ENCODE measurements at regions not wholly inside any gene's neighbourhood (a gene's known extent, or its start where the extent isn't known, plus 50 kb on each side); places are given as distances from the start of the nearest gene placed in this dataset.

DNA sequence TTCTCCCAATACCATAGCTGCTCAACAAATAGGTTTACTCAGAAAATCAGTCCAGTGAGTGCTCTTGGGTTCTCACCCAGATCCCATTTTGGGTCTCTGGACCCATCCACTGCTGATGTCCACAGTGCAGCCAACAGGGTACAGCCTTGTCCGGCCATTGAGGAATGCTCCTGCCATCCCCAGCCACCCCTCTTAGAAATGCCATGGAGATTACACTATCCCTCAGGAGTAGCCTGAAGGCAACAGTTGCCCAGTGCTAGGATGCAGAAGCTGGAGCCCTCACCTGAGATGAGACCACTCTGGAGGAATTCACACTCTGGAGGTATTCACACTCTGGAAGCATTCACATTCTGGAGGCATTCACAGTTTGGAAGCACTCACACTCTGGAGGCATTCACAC, 958.8 kb upstream of the TMEM132C start:
- Histone ChIP-seq H3K27me3 (ENCODE audit: insufficient read depth, low read depth, low read length) (no peaks in the 10 kb centered on the region), H3K4me3 (ENCODE audit: low read length) (no peak overlapping the region), H3K79me2 (replicated peaks; ENCODE audit: insufficient read depth, low read length) (no peaks in the 10 kb centered on the region), H3K4me2 (ENCODE audit: low read length) (no peak overlapping the region), H3F3A (ENCODE audit: insufficient read depth, low read length, poor library complexity, severe bottlenecking) (no peaks in the 10 kb centered on the region), H4K20me1 (ENCODE audit: insufficient read depth) (no peaks in the 10 kb centered on the region), H2AFZ (ENCODE audit: low read depth, low read length) (no peak overlapping the region), H3K9me3 (ENCODE audit: low read length) (no peaks in the 10 kb centered on the region), H3K9ac (ENCODE audit: low read length) (no peak overlapping the region), H3K9me2 (ENCODE audit: insufficient read depth, low read length) (no peaks in the 10 kb centered on the region), H3K36me3 (ENCODE audit: insufficient read depth, low read length) (no peaks in the 10 kb centered on the region), H3K27ac (ENCODE audit: low read length) (no peak overlapping the region)
- no peak for TF ChIP-seq EZH2 (IDR thresholded peaks at IDR 0.05; ENCODE audit: borderline replicate concordance, insufficient read depth, low read length, poor library complexity, severe bottlenecking)
- TF ChIP-seq EP300 (conservative IDR thresholded peaks at IDR 0.05; ENCODE audit: poor library complexity, severe bottlenecking), result no peak
- TF ChIP-seq TAF1 (IDR thresholded peaks at IDR 0.05; ENCODE audit: low read depth), result no peak
- TF ChIP-seq SMC3 (conservative IDR thresholded peaks at IDR 0.05; ENCODE audit: poor library complexity), result no peak
- TF ChIP-seq, protein P1, sequence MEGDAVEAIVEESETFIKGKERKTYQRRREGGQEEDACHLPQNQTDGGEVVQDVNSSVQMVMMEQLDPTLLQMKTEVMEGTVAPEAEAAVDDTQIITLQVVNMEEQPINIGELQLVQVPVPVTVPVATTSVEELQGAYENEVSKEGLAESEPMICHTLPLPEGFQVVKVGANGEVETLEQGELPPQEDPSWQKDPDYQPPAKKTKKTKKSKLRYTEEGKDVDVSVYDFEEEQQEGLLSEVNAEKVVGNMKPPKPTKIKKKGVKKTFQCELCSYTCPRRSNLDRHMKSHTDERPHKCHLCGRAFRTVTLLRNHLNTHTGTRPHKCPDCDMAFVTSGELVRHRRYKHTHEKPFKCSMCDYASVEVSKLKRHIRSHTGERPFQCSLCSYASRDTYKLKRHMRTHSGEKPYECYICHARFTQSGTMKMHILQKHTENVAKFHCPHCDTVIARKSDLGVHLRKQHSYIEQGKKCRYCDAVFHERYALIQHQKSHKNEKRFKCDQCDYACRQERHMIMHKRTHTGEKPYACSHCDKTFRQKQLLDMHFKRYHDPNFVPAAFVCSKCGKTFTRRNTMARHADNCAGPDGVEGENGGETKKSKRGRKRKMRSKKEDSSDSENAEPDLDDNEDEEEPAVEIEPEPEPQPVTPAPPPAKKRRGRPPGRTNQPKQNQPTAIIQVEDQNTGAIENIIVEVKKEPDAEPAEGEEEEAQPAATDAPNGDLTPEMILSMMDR (IDR thresholded peaks at IDR 0.05; ENCODE audit: poor library complexity, severe bottlenecking), result no peak
- TF ChIP-seq MXI1 (conservative IDR thresholded peaks at IDR 0.05; ENCODE audit: poor library complexity, severe bottlenecking), result no peak
- no peak for TF ChIP-seq RAD21 (conservative IDR thresholded peaks at IDR 0.05)
- no peak for TF ChIP-seq POLR2AphosphoS5 (IDR thresholded peaks at IDR 0.05)
- TF ChIP-seq, protein P2, sequence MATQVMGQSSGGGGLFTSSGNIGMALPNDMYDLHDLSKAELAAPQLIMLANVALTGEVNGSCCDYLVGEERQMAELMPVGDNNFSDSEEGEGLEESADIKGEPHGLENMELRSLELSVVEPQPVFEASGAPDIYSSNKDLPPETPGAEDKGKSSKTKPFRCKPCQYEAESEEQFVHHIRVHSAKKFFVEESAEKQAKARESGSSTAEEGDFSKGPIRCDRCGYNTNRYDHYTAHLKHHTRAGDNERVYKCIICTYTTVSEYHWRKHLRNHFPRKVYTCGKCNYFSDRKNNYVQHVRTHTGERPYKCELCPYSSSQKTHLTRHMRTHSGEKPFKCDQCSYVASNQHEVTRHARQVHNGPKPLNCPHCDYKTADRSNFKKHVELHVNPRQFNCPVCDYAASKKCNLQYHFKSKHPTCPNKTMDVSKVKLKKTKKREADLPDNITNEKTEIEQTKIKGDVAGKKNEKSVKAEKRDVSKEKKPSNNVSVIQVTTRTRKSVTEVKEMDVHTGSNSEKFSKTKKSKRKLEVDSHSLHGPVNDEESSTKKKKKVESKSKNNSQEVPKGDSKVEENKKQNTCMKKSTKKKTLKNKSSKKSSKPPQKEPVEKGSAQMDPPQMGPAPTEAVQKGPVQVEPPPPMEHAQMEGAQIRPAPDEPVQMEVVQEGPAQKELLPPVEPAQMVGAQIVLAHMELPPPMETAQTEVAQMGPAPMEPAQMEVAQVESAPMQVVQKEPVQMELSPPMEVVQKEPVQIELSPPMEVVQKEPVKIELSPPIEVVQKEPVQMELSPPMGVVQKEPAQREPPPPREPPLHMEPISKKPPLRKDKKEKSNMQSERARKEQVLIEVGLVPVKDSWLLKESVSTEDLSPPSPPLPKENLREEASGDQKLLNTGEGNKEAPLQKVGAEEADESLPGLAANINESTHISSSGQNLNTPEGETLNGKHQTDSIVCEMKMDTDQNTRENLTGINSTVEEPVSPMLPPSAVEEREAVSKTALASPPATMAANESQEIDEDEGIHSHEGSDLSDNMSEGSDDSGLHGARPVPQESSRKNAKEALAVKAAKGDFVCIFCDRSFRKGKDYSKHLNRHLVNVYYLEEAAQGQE (IDR thresholded peaks at IDR 0.05; ENCODE audit: borderline replicate concordance), result no peak

DNA sequence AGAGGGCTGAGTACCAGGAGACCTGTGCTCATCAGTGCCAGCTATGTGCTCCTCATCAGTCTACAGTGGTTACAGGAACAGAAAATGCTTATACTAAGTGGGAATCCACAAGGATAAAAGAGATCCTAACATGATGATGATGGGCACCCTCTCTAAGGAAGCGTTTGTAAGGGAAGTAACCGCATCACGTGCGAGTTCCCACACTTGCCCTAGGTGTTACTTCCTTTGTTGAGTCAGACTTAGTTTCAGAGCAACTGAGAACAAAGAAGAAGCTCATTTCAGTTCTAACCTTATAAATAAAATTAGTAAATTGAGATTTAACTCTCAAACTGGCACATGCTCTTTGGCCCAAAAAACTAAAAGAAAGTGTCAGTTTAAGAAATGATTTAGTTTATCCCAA, 956.4 kb upstream of the TMEM132C start:
- no peak overlapping the region for H3K9ac ChIP-seq (ENCODE audit: low read length)
- H3K9me2 ChIP-seq (ENCODE audit: insufficient read depth, low read length), result no peaks in the 10 kb centered on the region
- H3K4me3 ChIP-seq (ENCODE audit: low read length), result no peak overlapping the region
- no peaks in the 10 kb centered on the region for H4K20me1 ChIP-seq (ENCODE audit: insufficient read depth)
- H3K27me3 ChIP-seq (ENCODE audit: insufficient read depth, low read depth, low read length), result no peaks in the 10 kb centered on the region
- no peak overlapping the region for H3K4me2 ChIP-seq (ENCODE audit: low read length)
- peaks cover 6% of the 10 kb centered on the region for H3K9me3 ChIP-seq (ENCODE audit: low read length)
- H3K36me3 ChIP-seq (ENCODE audit: insufficient read depth, low read length), result no peaks in the 10 kb centered on the region
- no peak overlapping the region for H2AFZ ChIP-seq (ENCODE audit: low read depth, low read length)
- TF ChIP-seq POLR2AphosphoS5 (IDR thresholded peaks at IDR 0.05), result no peak
- no peak for TF ChIP-seq SMC3 (conservative IDR thresholded peaks at IDR 0.05; ENCODE audit: poor library complexity)
- TF ChIP-seq, protein P1 (IDR thresholded peaks at IDR 0.05; ENCODE audit: poor library complexity, severe bottlenecking), result no peak
- TF ChIP-seq RAD21 (conservative IDR thresholded peaks at IDR 0.05), result no peak
- TF ChIP-seq, protein P2 (IDR thresholded peaks at IDR 0.05; ENCODE audit: borderline replicate concordance), result no peak
- TF ChIP-seq EZH2 (IDR thresholded peaks at IDR 0.05; ENCODE audit: borderline replicate concordance, insufficient read depth, low read length, poor library complexity, severe bottlenecking), result no peak
- TF ChIP-seq EP300 (conservative IDR thresholded peaks at IDR 0.05; ENCODE audit: poor library complexity, severe bottlenecking), result no peak
- no peak for TF ChIP-seq TAF1 (IDR thresholded peaks at IDR 0.05; ENCODE audit: low read depth)
- TF ChIP-seq MXI1 (conservative IDR thresholded peaks at IDR 0.05; ENCODE audit: poor library complexity, severe bottlenecking), result no peak
- no peak overlapping the region for H3K27ac ChIP-seq (ENCODE audit: low read length)
- H3F3A ChIP-seq (ENCODE audit: insufficient read depth, low read length, poor library complexity, severe bottlenecking), result no peaks in the 10 kb centered on the region
- no peaks in the 10 kb centered on the region for H3K79me2 ChIP-seq (replicated peaks; ENCODE audit: insufficient read depth, low read length)
